Calu3 (cell line): ENCODE measurements at regions not wholly inside any gene's neighbourhood (a gene's known extent, or its start where the extent isn't known, plus 50 kb on each side); places are given as distances from the start of the nearest gene placed in this dataset.

Experiments used
- BruUV-seq: library from RNA; stranded (reverse); fragments of 400-500 nt; replicated peaks from 2 replicates; lab custom pipeline; 2021; lab: Mats Ljungman, UMichigan
- CTCF ChIA-PET: fragments of 300-600 bp; sonication (Branson Sonifier 250); formaldehyde crosslinking; loops from one replicate; lab custom pipeline; 2022; ENCODE audit warnings: antibody characterized with exemption; lab: Charles Lee
- DNase-seq: peaks from one replicate; pipeline ENCODE4 v3.0.0; 2022
- H3K27ac Mint-ChIP-seq: one replicate; pipeline ENCODE4 v1.8.0; 2022; ENCODE audit warnings: mixed read lengths; ENCODE audit not compliant: unreplicated experiment
- H3K27me3 Mint-ChIP-seq: one replicate; pipeline ENCODE4 v1.8.0; 2022; ENCODE audit warnings: mixed read lengths; ENCODE audit not compliant: unreplicated experiment
- H3K36me3 Mint-ChIP-seq: one replicate; pipeline ENCODE4 v1.8.0; 2022; ENCODE audit warnings: mild to moderate bottlenecking, moderate library complexity, mixed read lengths; ENCODE audit not compliant: insufficient read depth, unreplicated experiment
- H3K4me1 Mint-ChIP-seq: one replicate; pipeline ENCODE4 v1.8.0; 2022; ENCODE audit warnings: mild to moderate bottlenecking, low read depth, mixed read lengths; ENCODE audit not compliant: unreplicated experiment
- H3K4me3 Mint-ChIP-seq: one replicate; pipeline ENCODE4 v1.8.0; 2022; ENCODE audit warnings: mild to moderate bottlenecking, low read depth, moderate library complexity, mixed read lengths; ENCODE audit not compliant: unreplicated experiment
- H3K9me3 Mint-ChIP-seq: one replicate; pipeline ENCODE4 v1.8.0; 2022; ENCODE audit warnings: low read depth, mixed read lengths; ENCODE audit not compliant: unreplicated experiment
- intact Hi-C: fragments of 100-400 bp; cut with micrococcal nuclease; formaldehyde crosslinking; loops from one replicate; pipeline ENCODE4 v1.10.0; 2022; ENCODE audit not compliant: unreplicated experiment
- TF ChIP-seq, protein P1 (sequence below): fragments of 200-600 bp; IDR thresholded peaks from one replicate; pipeline ENCODE4 v1.8.0; 2022; ENCODE audit warnings: antibody characterized with exemption; ENCODE audit not compliant: unreplicated experiment

GRCh38 chr5:164832516-164832915 is 1327.1 kb downstream of the MAT2B start:
- no peaks in the 10 kb centered on the region for H3K36me3 Mint-ChIP-seq
- H3K9me3 Mint-ChIP-seq, result peaks cover 3% of the 10 kb centered on the region
- intact Hi-C loops, result no loop called here
- no peak for DNase-seq
- no TSS peak for BruUV-seq
- no peaks in the 10 kb centered on the region for H3K4me1 Mint-ChIP-seq
- no peaks in the 10 kb centered on the region for H3K27me3 Mint-ChIP-seq
- H3K4me3 Mint-ChIP-seq, result no peak overlapping the region
- no peak overlapping the region for H3K27ac Mint-ChIP-seq
- TF ChIP-seq, protein P1, sequence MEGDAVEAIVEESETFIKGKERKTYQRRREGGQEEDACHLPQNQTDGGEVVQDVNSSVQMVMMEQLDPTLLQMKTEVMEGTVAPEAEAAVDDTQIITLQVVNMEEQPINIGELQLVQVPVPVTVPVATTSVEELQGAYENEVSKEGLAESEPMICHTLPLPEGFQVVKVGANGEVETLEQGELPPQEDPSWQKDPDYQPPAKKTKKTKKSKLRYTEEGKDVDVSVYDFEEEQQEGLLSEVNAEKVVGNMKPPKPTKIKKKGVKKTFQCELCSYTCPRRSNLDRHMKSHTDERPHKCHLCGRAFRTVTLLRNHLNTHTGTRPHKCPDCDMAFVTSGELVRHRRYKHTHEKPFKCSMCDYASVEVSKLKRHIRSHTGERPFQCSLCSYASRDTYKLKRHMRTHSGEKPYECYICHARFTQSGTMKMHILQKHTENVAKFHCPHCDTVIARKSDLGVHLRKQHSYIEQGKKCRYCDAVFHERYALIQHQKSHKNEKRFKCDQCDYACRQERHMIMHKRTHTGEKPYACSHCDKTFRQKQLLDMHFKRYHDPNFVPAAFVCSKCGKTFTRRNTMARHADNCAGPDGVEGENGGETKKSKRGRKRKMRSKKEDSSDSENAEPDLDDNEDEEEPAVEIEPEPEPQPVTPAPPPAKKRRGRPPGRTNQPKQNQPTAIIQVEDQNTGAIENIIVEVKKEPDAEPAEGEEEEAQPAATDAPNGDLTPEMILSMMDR, result no peak
- CTCF ChIA-PET, result no interaction called here

- no peaks in the 10 kb centered on the region for H3K36me3 Mint-ChIP-seq
- TF ChIP-seq, protein P1, result no peak
- H3K4me3 Mint-ChIP-seq, result no peak overlapping the region
- CTCF ChIA-PET, result no interaction called here
- H3K27ac Mint-ChIP-seq, result no peak overlapping the region
- BruUV-seq, result no TSS peak
- no peaks in the 10 kb centered on the region for H3K4me1 Mint-ChIP-seq
- peaks cover 28% of the 10 kb centered on the region for H3K9me3 Mint-ChIP-seq
- DNase-seq, result no peak
- no peaks in the 10 kb centered on the region for H3K27me3 Mint-ChIP-seq
- intact Hi-C loops, result no loop called here
Observed at GRCh38 chr5:164844348-164844747, 1338.9 kb downstream of the MAT2B start.

- Mint-ChIP-seq H3K4me3 (no peak overlapping the region), H3K27me3 (no peaks in the 10 kb centered on the region), H3K4me1 (no peaks in the 10 kb centered on the region), H3K9me3 (peaks cover 13% of the 10 kb centered on the region), H3K36me3 (no peaks in the 10 kb centered on the region), H3K27ac (no peak overlapping the region)
- CTCF ChIA-PET, result no interaction called here
- TF ChIP-seq, protein P1, result no peak
- DNase-seq, result no peak
- intact Hi-C loops, result no loop called here
- no TSS peak for BruUV-seq
Observed at GRCh38 chr5:164860896-164861295, 1355.5 kb downstream of the MAT2B start.

- TF ChIP-seq, protein P1, result no peak
- H3K9me3 Mint-ChIP-seq, result peaks cover 13% of the 10 kb centered on the region
- no peaks in the 10 kb centered on the region for H3K27me3 Mint-ChIP-seq
- H3K36me3 Mint-ChIP-seq, result no peaks in the 10 kb centered on the region
- no TSS peak for BruUV-seq
- H3K4me3 Mint-ChIP-seq, result no peak overlapping the region
- DNase-seq, result no peak
- H3K27ac Mint-ChIP-seq, result no peak overlapping the region
- H3K4me1 Mint-ChIP-seq, result no peaks in the 10 kb centered on the region
- CTCF ChIA-PET, result no interaction called here
- intact Hi-C loops, result no loop called here
Observed at GRCh38 chr5:164861610-164862009, 1356.2 kb downstream of the MAT2B start.
